ENCODE measurements at regions not wholly inside any gene's neighbourhood (a gene's known extent, or its start where the extent isn't known, plus 50 kb on each side); places are given as distances from the start of the nearest gene placed in this dataset.

DNA sequence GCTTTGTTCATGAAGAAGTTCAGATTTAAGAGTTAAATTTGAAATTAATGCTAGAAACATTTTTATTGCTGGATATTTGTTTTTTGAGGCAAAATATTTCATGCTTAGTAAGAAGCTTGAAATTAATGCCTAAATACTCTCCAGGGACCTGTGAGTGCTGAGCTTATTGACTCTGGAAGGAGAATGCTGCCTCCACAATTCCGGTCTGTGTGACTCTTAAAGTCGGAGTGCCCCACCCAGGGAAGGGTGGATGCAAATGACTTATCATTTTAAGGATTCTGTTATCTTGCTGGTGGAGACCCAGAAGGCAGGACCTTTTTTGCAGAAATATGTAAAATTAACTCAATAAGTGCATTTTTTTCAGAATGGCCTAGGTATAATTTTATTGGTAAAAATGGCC is 143.8 kb upstream of the RXFP2 start:
- no peak for TF ChIP-seq YY1 (IDR thresholded peaks at IDR 0.05; ENCODE audit: insufficient read depth, insufficient read length)
- TF ChIP-seq ZNF274 (IDR thresholded peaks at IDR 0.05; ENCODE audit: low read depth, low read length): no peak
- TF ChIP-seq SUZ12 (IDR thresholded peaks at IDR 0.05; ENCODE audit: extremely low read depth, insufficient read depth, insufficient read length): no peak
